ENCODE measurements at regions not wholly inside any gene's neighbourhood (a gene's known extent, or its start where the extent isn't known, plus 50 kb on each side); places are given as distances from the start of the nearest gene placed in this dataset.
A peak's percentile ranks its signal among the peaks of the same experiment; 100 is the strongest.

DNA sequence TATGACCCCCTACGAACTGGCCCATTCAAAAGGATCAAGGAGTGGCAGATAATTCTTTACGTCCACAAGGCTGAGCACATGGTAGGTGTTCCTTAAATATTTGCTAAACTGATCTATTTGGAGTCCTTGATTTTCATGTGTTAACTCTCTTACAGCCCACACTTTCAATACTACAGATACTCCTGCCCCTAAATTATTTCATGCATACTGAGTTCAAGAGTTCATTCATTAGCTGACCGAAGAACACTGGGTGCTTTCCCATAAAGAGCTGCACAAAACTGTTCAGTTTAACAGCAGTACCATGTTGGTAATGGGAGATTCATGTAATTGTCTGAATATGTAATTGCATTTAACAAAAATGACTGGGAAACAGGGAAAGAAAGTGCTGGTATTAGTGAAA, 170.5 kb upstream of the ADO start:
- no peak for DNase-seq

DNA sequence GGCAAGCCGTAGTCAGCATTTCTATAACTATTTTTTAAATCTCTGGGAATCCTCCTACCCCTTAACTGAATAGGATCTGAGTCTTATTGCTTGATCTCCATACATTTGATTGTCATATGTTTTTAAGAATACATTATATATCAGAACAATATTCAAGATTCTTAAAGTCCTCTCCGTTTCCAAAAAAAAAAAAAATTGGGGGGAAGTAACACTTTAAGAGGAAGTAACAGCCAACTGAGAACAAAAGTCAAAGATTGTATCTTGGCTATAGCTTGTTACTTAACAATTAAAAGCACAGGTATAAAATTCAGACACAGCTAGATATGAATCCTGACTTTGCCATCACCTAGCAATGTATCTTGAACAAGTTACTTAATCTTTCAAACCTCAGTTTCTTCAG, 169.9 kb upstream of the ADO start:
- no peak for DNase-seq

- no peak for DNase-seq
Observed at GRCh38 chr10:62635127-62635526, 169.4 kb upstream of the ADO start.

DNA sequence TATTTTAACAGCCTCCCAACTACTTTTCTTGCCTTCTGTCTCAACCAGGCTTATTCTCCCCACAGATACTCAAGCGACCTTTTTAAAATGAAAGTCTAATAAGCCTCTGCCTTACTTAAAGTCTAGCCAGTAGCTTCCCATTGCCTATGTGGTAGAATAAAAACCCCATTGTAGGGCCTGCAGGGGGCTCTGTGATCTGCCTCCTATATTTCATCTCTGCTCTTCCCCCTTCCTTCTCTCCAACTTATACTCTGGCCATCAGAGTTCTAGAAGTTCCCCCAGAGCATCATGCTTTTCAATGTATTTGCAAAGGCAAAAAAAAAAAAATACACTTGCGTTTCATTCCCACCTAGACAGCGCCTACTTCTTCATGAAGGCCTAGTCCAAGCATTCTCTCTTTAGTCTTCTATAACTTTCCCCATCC, 167.7 kb upstream of the ADO start:
- DNase-seq, result no peak

- peak; percentile 50 for DNase-seq
Observed at GRCh38 chr10:62637249-62638061, 167.1 kb upstream of the ADO start.

DNA sequence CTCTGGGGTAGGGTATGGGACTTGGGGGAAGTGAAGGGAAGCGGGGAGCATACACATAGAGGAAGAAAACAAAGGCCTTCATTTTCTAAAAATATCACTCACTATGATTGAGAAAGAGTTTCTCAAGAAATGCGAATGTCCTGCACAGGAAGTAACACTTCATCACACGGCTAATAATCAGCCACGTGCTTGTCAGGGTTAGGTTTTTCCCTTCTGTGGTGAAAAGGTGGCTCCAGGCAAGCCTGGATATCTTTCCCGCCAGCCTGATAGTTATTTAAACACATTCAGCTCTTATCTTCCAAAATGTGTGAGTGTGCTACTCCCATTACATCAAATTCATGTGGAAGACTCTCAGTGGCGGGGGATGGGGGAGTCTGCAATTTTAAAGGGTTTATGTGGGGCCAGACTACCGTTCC, 166.4 kb upstream of the ADO start:
- DNase-seq, result no peak

DNA sequence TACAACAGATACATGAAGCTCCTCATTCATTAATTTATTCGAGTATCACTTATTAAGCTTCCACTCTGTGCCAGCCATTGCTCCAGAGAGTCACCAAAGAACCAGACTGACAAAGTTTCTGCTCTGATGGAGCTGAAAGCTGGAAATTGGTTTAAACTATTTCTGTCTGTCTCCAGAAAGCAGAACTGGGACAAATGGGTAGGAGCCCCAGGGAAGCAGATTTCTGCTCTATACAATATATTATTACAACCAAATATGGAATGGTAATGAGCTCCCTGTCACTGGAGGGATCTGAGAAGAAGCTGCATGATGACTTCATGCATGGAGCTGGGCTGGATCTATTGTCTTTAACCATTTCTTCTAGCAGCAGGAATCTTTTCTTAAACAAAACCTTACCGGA, 165.4 kb upstream of the ADO start:
- no peak for DNase-seq

DNA sequence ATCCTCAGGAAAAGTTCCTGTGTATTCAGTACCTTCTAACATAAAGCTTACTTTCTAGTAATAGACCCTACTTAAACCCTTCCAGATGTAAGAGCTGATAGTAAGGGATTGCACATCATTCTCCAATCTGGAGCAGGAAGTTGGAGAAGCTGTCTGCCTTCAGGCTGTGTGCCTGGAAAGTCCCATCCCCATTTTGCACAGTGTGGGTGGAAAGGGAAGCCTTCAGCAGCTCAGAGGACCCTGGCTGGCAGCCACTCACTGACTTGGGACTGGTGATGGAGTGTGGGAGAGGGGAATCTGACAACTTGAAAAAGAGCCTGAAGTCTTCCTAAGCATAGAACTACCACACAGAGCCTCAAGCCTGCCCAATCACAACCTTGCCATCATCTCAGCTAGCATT, 164.1 kb upstream of the ADO start:
- DNase-seq, result no peak

GRCh38 chr10:62643606-62644587, 160.6 kb upstream of the ADO start:
- no peak for DNase-seq

- no peak for DNase-seq
Observed at GRCh38 chr10:62647375-62648092, 157.0 kb upstream of the ADO start.

DNA sequence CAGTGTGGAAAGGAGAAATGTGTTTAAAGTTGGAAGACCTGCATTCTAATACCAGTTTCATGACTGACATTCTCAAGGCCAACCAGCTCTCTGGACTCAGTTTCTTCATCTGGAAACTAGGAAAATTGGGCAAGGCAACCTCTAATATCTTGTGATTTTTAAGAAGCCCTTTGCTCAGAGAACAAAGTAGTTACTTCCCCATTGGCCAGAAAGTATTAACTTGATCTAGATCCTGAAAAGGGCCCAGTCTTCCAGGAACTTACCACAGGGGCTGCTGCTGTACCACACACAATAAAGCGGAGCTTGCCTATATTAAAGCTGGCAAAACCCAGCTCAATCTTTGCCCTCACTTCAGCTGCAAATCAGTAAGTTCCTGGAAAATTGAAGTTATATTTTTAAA, 155.6 kb upstream of the ADO start:
- DNase-seq, result no peak

- DNase-seq, result no peak
Observed at GRCh38 chr10:62650411-62650810, 154.1 kb upstream of the ADO start.

- DNase-seq, result no peak
Observed at GRCh38 chr10:62651341-62651740, 153.2 kb upstream of the ADO start.

DNA sequence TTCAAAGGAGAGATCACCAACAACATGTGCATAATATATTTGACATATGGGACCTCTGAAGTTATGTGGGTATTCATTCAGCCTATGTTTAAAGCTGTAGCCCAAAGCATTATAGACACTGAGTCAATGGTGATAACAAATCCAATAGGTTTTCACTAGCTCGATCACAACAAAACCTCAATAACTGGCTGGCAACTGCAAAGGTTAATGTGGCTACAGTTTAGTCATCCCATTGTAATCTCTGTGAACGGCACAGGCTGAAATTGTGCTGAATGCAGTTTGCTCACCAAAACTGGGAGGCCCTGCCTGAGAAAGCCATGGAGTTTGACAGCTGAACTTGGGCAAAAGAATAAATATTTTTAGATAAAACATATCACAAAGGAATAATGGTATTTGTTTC, 152.4 kb upstream of the ADO start:
- DNase-seq, result no peak

- DNase-seq, result no peak
Observed at GRCh38 chr10:62652564-62652963, 152.0 kb upstream of the ADO start.

- DNase-seq, result no peak
Observed at GRCh38 chr10:62653254-62653653, 151.3 kb upstream of the ADO start.

GRCh38 chr10:62654966-62655336, 149.6 kb upstream of the ADO start:
- DNase-seq, result no peak

DNA sequence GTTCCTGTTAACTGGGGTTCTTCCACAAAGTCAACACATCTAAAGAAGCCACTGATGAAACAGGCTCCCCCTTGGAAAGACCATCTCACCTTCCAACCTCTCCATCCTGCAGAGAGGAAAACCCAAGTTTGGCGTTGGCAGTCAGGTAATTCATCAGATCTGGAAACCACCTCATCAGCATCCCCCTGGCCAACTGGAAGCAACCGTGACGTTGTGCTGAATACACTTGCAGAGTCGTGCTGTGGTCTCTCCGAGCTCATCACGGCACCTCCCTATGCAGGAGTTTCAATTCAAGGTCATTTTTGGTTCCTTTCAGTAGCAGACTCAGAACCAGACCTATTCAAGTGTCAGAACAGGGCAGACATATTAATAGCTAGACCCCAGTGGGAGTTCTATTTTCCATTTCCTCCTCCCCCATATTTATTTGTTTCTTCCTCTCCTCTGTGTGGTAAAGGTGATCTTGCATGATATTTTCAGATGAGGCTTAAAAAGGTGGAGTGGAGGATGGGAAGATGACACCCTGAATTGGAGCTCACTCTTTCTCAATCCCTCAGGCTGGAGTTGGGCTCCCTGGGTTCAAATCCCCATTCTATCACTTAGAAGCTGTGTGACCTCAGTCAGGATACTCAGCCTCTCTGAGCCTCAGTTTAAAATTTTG, 149.1 kb upstream of the ADO start:
- DNase-seq, result no peak

DNA sequence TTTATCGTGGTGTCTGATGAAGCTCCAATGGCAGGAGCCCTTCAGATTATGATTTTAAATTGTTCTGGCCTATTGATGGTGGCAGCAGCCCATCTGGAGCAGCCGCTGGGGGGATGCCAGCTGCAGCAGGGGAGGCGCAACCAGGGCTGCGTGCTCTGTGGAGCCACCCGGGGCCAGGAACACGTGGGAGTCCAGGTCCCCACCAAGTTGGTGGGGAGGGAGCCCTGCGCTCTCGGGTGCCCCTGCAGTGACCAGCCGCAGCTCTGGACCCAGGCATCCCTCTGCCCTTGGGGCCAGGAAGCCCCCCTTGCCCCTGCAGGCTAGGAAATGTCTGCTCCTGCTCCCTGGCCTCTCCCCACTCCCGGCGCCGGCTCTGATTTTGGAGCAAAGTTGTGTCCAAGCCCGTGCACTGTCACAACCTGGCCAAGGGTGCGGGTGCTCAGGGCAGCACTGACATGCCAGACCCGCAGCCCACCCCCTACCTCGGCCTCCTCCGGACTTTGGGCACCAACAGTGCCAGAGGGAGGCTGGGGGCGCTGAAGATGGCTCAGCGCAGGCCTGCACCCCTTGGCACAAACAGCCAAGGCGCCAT, 147.2 kb upstream of the ADO start:
- no peak for DNase-seq

DNA sequence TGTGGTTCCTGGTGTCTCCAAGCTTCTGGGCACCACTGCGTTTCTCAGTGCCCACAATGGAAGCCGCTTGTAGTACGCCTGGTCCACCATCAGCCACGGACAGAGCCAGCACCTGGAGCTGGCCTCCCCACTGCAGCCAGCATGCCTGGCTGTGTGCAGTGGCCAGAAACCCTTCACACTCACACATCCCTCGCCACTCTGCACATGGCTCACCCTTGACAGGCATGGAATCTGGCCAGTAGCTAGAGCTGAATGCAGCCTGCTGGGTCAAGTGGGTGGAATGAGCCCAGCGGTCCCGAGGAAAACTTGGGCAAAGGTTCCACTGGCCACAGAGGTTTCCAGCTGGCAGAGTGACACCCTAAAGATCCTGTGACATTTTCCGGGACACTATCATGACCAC, 146.0 kb upstream of the ADO start:
- no peak for DNase-seq

GRCh38 chr10:62661143-62661542, 143.4 kb upstream of the ADO start:
- no peak for DNase-seq

DNA sequence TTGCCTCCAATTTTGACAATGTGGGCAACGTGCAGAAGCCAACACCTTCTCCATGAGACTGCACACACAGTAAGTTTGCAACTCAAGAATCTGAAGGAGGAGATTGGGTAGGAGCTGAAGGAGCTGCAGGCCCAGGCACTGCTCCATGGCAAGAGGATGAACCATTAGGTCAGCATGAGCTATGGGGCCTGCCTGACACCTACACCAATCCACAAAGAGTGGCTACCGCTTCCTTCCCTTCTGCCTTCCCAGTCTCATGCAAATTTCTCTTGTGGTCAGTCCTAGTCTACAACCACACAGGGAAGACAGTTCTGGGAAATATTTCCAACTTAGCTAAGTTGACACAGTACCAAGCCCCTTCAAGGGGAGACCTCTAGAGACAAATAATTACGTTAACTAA, 142.0 kb upstream of the ADO start:
- no peak for DNase-seq

Measured in activated CD4-positive, alpha-beta T cell treated with anti-CD3 and anti-CD28 coated beads, Interleukin-2, amount 50 U/mL, for 1 hour (primary cell).